Panc1 (cell line): ENCODE measurements at regions not wholly inside any gene's neighbourhood (a gene's known extent, or its start where the extent isn't known, plus 50 kb on each side); places are given as distances from the start of the nearest gene placed in this dataset.

Experiments used
- ATAC-seq: fragments of 200-7000 bp; cut with Tn5 transposase; 2 replicates; pipeline ENCODE4 v1.9.1; 2020; ENCODE audit warnings: mild to moderate bottlenecking, moderate library complexity
- BruUV-seq: library from RNA; stranded (reverse); fragments of 400-500 nt; replicated peaks from 2 replicates; lab custom pipeline; 2021; lab: Mats Ljungman, UMichigan
- CTCF ChIA-PET: fragments of 300-600 bp; sonication (Branson Sonifier 250); formaldehyde crosslinking; loops from one replicate; lab custom pipeline; 2022; ENCODE audit warnings: antibody characterized with exemption; lab: Charles Lee
- POLR2A ChIA-PET: fragments of 300-600 bp; sonication (Branson Sonifier 250); formaldehyde crosslinking; loops from one replicate; lab custom pipeline; 2022; ENCODE audit warnings: antibody characterized with exemption; lab: Charles Lee
- DNase-seq: peaks from one replicate; pipeline ENCODE4 v3.0.0-alpha.2; 2010; ENCODE audit warnings: low read depth, low spot score
- H3K27ac ChIP-seq: 2 replicates; pipeline ENCODE4 v1.5.1; 2011; ENCODE audit warnings: mild to moderate bottlenecking, low read length, inconsistent platforms
- H3K27me3 ChIP-seq: fragments of 200-500 bp; sonication (Bioruptor generic); 2 replicates; pipeline ENCODE4 v1.6.0; 2014; ENCODE audit warnings: low read length, inconsistent platforms; ENCODE audit not compliant: control insufficient read depth, insufficient read depth
- H3K36me3 ChIP-seq: fragments of 200-500 bp; sonication (Bioruptor generic); 2 replicates; pipeline ENCODE4 v1.5.1; 2014; ENCODE audit warnings: inconsistent platforms, mild to moderate bottlenecking, low read length, moderate library complexity; ENCODE audit not compliant: control insufficient read depth, insufficient read depth
- H3K4me1 ChIP-seq: 2 replicates; pipeline ENCODE4 v1.5.1; 2011; ENCODE audit warnings: inconsistent platforms, mild to moderate bottlenecking, low read length, moderate library complexity; ENCODE audit not compliant: control insufficient read depth, insufficient read depth
- H3K4me3 ChIP-seq, 2 experiments: 2 replicates each; pipeline ENCODE4 v1.5.1; 2011 to 2012; ENCODE audit warnings: low read depth in 2 of 2, low read length in 2 of 2, mild to moderate bottlenecking in 2 of 2, inconsistent platforms in 1 of 2, moderate library complexity in 1 of 2
- H3K9me3 ChIP-seq: fragments of 200-500 bp; sonication (Bioruptor generic); 2 replicates; pipeline ENCODE4 v1.5.1; 2014; ENCODE audit warnings: low read depth, mild to moderate bottlenecking, inconsistent platforms, low read length, moderate library complexity; ENCODE audit not compliant: control insufficient read depth, insufficient read depth
- POLR2AphosphoS5 ChIP-seq: IDR thresholded peaks from 2 replicates; pipeline ENCODE4 v1.6.1; 2012; ENCODE audit warnings: mild to moderate bottlenecking, low read depth, low read length, moderate library complexity
- SIN3A ChIP-seq: IDR thresholded peaks from 2 replicates; pipeline ENCODE4 v1.6.1; 2012; ENCODE audit warnings: low read depth, mild to moderate bottlenecking, low read length, moderate library complexity, borderline replicate concordance; ENCODE audit not compliant: insufficient read depth
- TCF7L2 ChIP-seq: IDR thresholded peaks from 2 replicates; pipeline ENCODE4 v1.6.1; 2011; ENCODE audit warnings: mild to moderate bottlenecking, low read depth, low read length, inconsistent platforms
- in situ Hi-C: cut with HindIII; loops from 2 replicates; pipeline ENCODE4 v1.10.0; 2016; ENCODE audit warnings: low sequenced_read_pairs, low pct_unique_long_range_greater_than_20kb
- intact Hi-C: fragments of 100-400 bp; cut with micrococcal nuclease; formaldehyde crosslinking; loops from one replicate; pipeline ENCODE4 v1.10.0; 2022; ENCODE audit not compliant: unreplicated experiment
- TF ChIP-seq, protein P1 (sequence below): fragments of 450-650 bp; IDR thresholded peaks from 2 replicates; pipeline ENCODE4 v1.5.1; 2017; ENCODE audit warnings: mild to moderate bottlenecking
- TF ChIP-seq, protein P2 (sequence below), 2 experiments: IDR thresholded peaks; 2 replicates each; pipeline ENCODE4 v1.6.1; 2011 to 2012; ENCODE audit warnings: low read depth in 2 of 2, control low read depth in 1 of 2, low read length in 1 of 2, mild to moderate bottlenecking in 1 of 2, moderate library complexity in 1 of 2; ENCODE audit not compliant: insufficient read depth in 1 of 2

DNA sequence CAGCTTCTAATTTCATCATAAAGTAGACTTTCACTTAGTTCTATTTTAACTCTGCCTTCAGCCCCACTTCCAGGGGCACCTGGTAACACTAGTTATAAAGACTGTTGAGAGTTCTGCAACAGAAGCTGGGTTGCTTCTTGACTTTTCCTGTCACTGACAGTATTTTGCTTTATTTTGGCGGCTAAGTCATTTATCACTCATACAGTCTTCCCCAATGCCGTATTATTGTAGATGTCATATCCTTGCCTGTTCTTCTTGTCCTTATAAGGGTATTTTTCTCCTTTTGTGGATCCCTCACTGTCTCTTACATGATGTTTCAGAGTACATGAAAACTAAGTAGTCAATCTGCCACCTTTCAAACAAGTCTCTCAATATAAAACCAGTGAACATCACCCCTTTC is 369.0 kb upstream of the PPP2R3A start:
- H3K4me3 ChIP-seq, result no peak overlapping the region
- H3K27ac ChIP-seq, result no peak overlapping the region
- no TSS peak for BruUV-seq
- H3K27me3 ChIP-seq, result peaks cover 5% of the 10 kb centered on the region
- H3K9me3 ChIP-seq, result no peaks in the 10 kb centered on the region
- no peaks in the 10 kb centered on the region for H3K4me1 ChIP-seq
- ATAC-seq, result no peak
- in situ Hi-C loops, result no loop called here
- H3K36me3 ChIP-seq, result no peaks in the 10 kb centered on the region
- intact Hi-C loops, result no loop called here
- POLR2A ChIA-PET, result no interaction called here
- DNase-seq, result no peak
- TF ChIP-seq, protein P1, sequence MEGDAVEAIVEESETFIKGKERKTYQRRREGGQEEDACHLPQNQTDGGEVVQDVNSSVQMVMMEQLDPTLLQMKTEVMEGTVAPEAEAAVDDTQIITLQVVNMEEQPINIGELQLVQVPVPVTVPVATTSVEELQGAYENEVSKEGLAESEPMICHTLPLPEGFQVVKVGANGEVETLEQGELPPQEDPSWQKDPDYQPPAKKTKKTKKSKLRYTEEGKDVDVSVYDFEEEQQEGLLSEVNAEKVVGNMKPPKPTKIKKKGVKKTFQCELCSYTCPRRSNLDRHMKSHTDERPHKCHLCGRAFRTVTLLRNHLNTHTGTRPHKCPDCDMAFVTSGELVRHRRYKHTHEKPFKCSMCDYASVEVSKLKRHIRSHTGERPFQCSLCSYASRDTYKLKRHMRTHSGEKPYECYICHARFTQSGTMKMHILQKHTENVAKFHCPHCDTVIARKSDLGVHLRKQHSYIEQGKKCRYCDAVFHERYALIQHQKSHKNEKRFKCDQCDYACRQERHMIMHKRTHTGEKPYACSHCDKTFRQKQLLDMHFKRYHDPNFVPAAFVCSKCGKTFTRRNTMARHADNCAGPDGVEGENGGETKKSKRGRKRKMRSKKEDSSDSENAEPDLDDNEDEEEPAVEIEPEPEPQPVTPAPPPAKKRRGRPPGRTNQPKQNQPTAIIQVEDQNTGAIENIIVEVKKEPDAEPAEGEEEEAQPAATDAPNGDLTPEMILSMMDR, result no peak
- no peak for TF ChIP-seq SIN3A
- no peak for TF ChIP-seq TCF7L2
- TF ChIP-seq POLR2AphosphoS5, result no peak
- TF ChIP-seq, protein P2, sequence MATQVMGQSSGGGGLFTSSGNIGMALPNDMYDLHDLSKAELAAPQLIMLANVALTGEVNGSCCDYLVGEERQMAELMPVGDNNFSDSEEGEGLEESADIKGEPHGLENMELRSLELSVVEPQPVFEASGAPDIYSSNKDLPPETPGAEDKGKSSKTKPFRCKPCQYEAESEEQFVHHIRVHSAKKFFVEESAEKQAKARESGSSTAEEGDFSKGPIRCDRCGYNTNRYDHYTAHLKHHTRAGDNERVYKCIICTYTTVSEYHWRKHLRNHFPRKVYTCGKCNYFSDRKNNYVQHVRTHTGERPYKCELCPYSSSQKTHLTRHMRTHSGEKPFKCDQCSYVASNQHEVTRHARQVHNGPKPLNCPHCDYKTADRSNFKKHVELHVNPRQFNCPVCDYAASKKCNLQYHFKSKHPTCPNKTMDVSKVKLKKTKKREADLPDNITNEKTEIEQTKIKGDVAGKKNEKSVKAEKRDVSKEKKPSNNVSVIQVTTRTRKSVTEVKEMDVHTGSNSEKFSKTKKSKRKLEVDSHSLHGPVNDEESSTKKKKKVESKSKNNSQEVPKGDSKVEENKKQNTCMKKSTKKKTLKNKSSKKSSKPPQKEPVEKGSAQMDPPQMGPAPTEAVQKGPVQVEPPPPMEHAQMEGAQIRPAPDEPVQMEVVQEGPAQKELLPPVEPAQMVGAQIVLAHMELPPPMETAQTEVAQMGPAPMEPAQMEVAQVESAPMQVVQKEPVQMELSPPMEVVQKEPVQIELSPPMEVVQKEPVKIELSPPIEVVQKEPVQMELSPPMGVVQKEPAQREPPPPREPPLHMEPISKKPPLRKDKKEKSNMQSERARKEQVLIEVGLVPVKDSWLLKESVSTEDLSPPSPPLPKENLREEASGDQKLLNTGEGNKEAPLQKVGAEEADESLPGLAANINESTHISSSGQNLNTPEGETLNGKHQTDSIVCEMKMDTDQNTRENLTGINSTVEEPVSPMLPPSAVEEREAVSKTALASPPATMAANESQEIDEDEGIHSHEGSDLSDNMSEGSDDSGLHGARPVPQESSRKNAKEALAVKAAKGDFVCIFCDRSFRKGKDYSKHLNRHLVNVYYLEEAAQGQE (IDR thresholded peaks at IDR 0.05; ENCODE audit: insufficient read depth in 1 of 2, low read depth in 2 of 2, low read length in 1 of 2), result no peak
- CTCF ChIA-PET, result no interaction called here

DNA sequence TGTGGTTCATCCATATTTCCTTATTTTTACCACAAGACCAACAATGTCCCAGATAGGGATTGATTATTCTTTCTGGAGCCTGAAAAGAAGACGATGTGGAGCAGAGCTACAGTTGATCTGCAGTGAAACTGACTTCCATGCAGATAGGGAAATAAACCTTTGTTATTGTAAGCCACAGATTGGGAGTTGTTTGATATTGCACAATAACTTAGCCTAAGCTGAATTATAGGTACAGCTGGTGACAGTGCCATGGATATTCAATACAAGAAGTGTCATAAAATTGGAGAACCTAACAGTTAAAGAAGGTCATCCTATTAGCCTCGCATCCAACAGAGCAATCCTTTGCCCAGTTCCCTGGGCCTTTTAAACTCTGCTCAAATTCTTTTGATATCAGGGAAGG is 367.7 kb upstream of the PPP2R3A start:
- no peaks in the 10 kb centered on the region for H3K4me1 ChIP-seq
- intact Hi-C loops (no loop called here), in situ Hi-C loops (no loop called here)
- no peak overlapping the region for H3K27ac ChIP-seq
- H3K4me3 ChIP-seq, result no peak overlapping the region
- ATAC-seq, result no peak
- no peak for DNase-seq
- no peak for TF ChIP-seq POLR2AphosphoS5
- no peak for TF ChIP-seq TCF7L2
- TF ChIP-seq, protein P1, result no peak
- TF ChIP-seq SIN3A, result no peak
- TF ChIP-seq, protein P2 (IDR thresholded peaks at IDR 0.05; ENCODE audit: insufficient read depth in 1 of 2, low read depth in 2 of 2, low read length in 1 of 2), result no peak
- BruUV-seq, result no TSS peak
- CTCF ChIA-PET, result interaction anchor here (0.7 kb wide), 1 partner anchor 1460 kb away, joined by 3 read pairs; no protein-coding TSS in a partner anchor
- no peaks in the 10 kb centered on the region for H3K36me3 ChIP-seq
- peaks cover 5% of the 10 kb centered on the region for H3K27me3 ChIP-seq
- POLR2A ChIA-PET, result no interaction called here
- no peaks in the 10 kb centered on the region for H3K9me3 ChIP-seq
